HG03196 (cell line): ENCODE measurements at regions not wholly inside any gene's neighbourhood (a gene's known extent, or its start where the extent isn't known, plus 50 kb on each side); places are given as distances from the start of the nearest gene placed in this dataset.

ENCODE experiments used
- ATAC-seq: cut with Tn5 transposase; IDR thresholded peaks from one replicate; pipeline ENCODE4 v1.9.1; 2021; ENCODE audit not compliant: unreplicated experiment

DNA sequence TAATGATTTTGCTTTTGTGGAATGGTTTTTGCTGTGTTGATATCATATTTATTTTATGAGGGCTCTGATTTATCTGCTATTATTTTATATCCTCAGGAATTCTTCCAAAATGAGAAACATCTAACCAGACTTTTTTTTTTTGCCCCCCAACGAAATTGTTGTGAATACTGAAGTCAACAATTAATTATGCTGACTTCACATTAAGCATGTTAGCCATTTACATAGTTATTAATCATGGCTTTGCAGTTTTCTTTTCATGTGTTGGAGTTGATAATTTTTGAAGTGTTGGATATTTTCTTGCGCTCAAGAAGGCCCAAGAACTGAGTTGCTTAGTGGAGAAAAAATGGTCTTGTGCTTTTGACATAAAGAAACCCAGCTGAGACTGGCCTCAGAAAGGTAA lies 246.6 kb upstream of the CRY1 start:
- ATAC-seq = no peak

GRCh38 chr12:107340898-107341297 lies 247.5 kb upstream of the CRY1 start:
- ATAC-seq = no peak

- no peak for ATAC-seq
Observed at GRCh38 chr12:107344035-107344808, 250.9 kb upstream of the CRY1 start.

DNA sequence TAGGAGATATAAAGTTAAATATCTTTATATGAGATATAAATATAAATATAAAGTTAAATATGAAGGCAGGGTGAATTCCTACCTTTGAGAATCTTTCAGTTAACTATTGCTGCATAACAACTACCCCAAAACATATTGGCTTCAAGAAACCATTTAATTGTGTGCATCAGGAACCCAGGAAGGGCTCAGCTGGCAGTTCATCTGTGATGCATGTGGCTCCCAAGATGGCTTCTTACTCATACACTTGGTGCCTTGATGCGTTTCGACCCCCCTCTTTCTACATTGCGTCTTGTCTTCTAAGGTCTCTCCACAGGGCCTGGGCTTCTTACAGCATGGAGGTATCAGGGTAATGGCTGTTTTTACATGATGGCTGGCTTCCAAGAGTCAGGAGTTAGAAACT lies 253.9 kb upstream of the CRY1 start:
- no peak for ATAC-seq

GRCh38 chr12:107349008-107349747 lies 255.8 kb upstream of the CRY1 start:
- no peak for ATAC-seq

GRCh38 chr12:107349839-107350238 lies 256.5 kb upstream of the CRY1 start:
- no peak for ATAC-seq

DNA sequence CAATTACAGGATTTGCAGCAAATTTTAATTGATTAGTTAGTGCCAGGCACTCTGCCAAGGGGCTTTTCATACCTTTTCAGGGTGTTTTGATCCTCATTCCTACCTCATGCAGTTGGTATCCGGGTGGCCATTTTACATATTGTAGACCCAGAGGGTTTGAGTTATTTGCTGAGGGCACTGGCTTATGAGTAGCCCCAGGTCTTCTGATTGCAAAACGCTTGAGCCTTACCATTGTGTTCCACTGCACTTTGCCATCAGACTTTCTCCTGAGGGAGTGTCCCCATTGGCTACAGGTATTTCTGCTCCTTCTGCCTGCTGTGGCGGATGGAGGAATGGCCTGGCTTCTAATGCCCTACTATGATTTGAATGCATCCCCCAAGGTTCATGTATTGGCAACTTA lies 257.8 kb upstream of the CRY1 start:
- ATAC-seq = no peak

DNA sequence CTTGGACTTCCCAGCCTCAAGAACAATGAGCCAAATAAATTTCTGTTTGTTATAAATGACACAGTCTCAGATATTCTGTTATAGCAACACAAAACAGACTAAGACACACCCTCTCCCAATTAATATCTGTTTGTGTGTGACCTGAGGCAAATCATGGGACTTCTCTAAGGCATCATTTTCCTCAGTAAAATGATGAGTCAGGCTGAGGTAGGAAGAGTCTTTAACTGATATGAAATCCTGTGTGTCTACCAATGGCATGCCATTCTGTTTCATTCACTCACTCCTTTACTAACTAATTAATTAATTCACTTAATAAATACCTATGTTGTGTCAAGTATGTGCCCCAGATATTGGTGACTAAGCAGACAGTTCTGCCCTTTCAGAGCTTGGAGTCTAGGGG lies 258.4 kb upstream of the CRY1 start:
- no peak for ATAC-seq

GRCh38 chr12:107352347-107353081 lies 259.2 kb upstream of the CRY1 start:
- ATAC-seq = no peak

- no peak for ATAC-seq
Observed at GRCh38 chr12:107353312-107353711, 260.0 kb upstream of the CRY1 start.

DNA sequence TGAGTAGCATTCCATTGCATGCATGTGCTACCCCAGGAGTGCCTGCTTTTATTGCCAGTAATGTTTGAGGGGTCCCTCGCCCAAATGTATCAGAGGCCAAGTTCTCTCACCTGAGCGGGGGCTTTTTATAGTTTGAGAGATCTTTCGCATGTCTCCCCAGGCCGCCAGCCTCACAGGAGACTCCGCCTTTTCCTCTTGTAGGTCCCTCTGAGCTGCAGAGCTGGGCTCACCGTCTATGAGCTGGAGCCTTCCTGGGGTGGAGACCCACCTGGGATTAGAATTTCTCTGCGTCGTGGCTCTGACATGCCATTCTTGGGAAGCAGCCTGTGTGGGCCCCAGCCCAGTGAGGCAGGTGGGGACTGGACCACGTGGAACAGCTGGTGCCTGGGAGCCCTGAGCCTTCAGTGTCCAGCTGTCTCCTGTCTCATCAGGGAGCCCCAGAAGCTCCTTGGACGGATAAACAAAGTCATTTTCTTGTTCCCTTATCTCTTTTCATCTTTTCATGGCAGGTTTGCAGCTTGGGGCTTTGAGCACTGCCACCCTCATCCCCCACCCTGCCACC lies 261.7 kb upstream of the CRY1 start:
- no peak for ATAC-seq

DNA sequence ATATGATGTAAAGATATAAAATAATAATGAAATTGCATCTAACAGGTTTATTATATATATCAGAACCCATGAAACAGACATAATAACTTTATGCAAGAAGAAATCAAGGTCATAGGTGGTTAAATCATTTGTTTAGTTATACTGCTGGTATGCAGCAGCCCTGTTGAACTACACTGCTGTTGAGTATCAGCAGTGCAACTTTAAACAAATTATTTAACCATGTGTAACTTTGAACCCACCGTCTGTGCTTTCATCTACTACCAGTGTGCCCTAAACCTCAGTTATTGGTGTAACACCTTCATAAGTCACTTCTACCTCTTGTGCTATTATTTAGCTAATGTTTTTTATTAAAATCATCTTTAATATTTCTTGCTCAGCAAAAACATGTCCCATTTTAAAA lies 262.3 kb upstream of the CRY1 start:
- no peak for ATAC-seq

DNA sequence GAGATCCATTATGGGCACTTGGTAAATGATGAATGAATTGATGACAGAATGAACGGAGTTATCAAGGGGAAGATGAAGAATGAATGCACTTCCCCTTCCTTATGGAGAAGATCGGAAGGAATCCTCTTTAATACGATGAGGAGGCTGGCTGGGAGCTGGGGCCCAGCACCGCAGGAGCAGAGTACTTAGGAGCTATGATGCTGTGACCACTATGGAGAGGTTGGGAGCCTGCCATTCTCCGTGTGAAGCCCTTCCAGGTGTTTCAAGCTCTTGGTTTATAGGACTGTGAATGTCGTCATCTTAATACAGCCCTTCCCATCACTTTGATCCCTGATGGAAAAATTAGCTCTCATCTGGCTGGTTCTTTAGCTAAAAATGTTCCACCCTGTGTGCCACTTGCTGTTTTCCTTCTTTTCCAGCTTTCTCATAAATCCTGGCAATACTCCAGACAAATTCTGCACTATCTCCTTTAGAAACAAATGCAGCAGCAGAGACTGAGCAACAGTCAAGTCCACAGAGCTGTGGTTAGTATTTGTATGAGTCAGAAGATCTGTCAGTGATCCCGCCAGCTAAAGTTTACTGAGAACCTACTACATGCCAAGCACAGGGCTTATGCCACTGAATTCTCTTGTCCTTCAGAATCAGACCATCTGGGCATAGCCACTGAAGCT lies 263.1 kb upstream of the CRY1 start:
- no peak for ATAC-seq

- ATAC-seq = no peak
Observed at GRCh38 chr12:107356937-107357295, 263.6 kb upstream of the CRY1 start.

DNA sequence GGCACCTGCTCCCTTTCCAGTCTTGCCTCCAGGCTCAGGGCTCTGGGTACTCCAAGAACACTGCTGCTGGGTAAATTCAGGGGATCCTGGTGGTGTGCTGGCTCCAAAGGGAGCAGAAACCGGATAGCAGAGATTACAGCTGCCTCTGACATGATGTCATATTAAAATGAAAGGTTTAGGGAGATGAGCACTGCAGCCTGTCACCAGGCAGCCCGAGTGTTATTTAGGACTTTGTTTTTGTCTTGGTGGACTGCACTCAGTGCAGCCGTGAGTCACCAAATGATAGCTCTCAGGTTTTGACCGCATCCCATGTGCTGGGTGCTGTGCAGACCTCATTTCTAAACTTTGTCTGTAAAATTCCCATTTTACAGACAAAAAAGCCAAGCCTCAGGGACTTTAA lies 266.0 kb upstream of the CRY1 start:
- ATAC-seq = no peak

GRCh38 chr12:107360033-107360432 lies 266.7 kb upstream of the CRY1 start:
- ATAC-seq = no peak

DNA sequence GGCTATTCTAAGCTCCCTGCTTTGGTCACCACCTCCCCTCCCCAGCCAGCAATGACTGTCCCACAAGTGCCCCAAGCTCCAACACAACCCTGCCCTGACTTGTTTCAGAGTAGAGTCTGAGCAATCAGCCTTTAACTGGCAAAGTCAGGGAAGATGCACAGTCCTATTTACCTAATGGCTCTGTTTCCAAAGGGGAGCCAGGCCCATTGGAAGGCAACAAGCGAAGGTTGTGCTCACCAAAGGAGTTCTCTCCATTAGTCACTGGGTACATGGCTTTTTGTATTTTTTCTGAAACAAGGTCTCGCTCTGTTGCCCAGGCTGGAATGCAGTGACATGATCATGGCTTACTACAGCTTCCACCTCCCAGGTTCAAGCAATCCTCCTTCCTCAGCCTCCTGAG lies 267.1 kb upstream of the CRY1 start:
- no peak for ATAC-seq

- ATAC-seq = no peak
Observed at GRCh38 chr12:107361970-107362369, 268.6 kb upstream of the CRY1 start.

GRCh38 chr12:107362960-107363359 lies 269.6 kb upstream of the CRY1 start:
- no peak for ATAC-seq

DNA sequence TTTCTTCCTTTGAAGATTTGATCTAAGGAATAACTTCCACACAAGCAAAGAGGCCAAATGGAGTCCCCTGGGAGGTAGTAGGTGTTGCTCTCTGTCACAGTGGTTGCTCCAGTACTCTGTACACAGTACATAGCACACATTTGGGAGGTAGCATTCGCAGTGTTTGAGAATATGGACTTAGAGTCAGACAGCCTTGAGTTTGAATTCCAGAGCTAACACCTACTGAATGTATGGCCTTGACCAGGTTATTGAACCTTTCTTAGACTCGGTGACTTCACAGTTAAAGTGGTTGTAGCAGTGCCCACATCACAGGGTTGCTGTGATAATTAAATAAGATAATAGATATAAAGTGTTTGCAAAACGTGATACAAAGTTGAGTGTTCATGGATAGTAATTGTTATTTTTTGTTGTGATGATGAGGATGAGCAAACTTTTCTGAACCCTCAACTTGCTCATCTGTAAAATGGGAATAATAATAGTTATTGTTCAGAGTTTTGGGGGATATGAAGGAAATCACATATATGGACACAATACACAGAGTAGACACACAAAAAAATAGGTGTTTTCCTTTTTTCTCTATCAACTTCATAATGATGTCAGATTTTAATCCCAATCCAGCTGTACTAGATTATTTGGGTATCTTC lies 271.6 kb upstream of the CRY1 start:
- ATAC-seq = no peak

DNA sequence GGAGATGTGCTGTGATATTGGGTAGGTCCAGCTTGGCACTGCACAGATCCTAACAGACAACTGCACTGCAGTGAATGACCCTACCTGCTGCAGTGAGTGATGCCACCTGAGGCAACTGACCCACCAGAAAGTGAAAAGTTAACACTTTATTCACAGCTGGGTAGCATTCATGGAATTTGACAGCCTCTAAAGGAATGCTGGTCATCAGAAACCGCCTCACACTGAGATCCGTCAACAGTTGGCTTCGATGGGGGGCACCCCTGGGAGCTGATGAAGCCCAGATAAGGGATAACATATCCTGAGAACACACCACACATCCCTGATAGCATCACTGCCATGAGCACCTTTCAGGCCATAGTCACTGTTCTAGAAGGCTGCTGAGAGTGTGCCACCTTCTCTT lies 272.4 kb upstream of the CRY1 start:
- ATAC-seq = no peak
